ENCODE measurements at regions not wholly inside any gene's neighbourhood (a gene's known extent, or its start where the extent isn't known, plus 50 kb on each side); places are given as distances from the start of the nearest gene placed in this dataset.

DNA sequence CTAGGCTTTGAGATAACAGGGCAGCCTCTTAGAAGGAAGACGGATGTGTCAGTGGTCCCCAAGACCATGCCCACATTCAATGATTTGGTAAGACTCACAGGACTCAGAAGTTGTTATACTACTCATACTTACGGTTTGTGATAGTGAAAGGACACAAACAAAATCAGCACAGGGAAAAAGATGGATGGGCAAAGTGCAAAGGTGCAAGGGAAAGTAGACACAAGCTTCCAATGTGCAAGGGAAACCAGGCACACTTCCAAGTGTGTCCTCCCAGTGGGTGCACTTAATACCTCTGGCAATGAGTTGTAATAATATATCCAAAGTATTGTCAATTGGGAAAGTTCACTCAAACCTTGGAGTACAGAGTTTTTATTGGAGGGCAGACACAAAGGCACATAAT, 53.8 kb upstream of the VCX start:
- DNase-seq (ENCODE audit: low spot score): no peak

DNA sequence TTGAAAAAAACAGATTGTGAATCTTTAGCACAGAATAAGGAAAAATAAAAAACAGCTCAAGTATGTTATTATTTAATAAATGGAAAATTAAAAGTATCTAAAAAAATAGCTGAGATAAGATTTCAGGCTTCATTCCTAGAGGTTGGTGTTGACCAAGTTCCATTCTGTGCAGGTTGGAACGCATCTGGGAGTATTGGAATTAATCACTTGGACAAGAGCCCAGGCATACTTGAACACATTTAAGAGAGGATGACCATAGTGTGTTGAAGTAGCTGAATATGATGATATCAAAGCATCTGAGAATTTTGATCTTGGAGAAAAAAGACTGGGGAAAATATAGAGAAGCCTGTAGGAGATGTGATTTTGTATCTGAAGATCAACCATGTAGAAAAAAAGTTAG, 54.6 kb upstream of the VCX start:
- DNase-seq (ENCODE audit: low spot score): no peak

DNA sequence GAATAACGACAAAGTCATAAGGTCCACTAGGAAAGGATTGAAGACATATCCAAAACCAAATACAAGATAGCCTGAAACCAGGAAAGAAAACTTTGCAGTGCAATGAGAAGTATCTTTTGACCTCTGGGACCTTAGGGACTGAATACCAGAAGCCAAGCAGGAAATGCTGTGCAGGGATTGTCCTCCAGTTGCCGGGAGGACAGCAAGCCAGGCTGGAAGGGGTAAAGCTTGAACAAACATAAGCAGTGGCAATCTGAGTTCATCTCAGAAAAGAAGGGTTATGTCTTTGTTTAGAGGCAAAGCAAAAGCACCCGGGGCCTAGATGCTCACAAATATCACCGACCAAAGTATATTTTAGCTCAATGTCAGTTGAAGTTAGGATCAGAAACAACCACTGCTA, 55.3 kb upstream of the VCX start:
- DNase-seq (ENCODE audit: low spot score): no peak

DNA sequence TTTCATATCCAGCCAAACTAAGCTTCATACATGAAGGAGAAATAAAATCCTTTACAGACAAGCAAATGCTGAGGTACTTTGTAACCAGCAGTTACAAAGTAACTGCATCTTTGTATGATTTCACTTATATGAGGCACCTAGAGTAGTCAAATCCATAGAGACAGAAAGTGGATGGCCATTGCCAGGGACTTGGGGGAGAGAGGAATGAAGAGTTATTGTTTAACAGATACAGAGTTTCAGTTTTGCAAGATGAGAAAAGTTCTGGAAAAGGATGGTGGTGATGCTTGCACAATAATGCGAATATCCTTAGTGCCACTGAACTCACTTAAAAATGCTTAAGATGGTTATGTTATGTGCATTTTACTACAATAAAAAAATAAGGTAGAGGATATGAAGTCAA, 58.4 kb upstream of the VCX start:
- DNase-seq (ENCODE audit: low spot score): no peak

DNA sequence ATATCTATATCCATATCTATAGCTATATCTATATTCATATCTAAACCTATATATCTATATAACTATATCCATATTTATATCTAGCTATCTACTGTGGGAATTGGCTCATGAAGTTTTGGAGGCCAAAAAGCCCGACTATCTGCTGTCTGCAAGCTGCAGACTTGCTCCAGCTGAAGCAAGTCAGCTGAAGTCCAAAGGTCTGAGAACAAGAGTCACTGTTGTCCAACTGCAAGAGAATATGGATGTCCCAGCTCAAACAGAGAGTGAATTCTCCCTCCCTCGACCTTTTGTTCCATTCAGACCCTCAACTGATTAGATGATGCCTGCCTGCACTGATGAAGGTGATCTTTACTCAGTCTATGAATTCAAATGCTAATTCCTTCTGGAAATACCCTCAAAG, 63.3 kb upstream of the VCX start:
- no peak for DNase-seq (ENCODE audit: low spot score)

DNA sequence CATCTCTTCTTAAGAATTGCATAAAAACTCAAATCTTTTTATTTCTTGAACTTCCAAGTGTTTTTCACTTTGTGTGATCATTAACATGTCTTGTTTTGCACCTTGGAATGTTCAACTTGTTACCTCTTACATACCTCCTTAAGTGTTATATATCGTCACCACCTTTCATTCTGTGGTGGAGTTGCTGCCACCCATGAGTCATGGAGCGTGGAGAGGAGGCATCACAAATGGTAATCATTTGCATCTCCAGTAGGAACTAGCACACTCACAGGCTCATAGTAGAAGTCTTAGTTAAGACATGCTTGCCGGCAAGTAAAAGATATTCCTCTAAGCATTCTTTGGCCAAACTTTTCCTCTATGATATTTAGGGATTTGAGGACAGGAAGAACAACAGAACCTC, 67.0 kb upstream of the VCX start:
- DNase-seq (ENCODE audit: low spot score): no peak

DNA sequence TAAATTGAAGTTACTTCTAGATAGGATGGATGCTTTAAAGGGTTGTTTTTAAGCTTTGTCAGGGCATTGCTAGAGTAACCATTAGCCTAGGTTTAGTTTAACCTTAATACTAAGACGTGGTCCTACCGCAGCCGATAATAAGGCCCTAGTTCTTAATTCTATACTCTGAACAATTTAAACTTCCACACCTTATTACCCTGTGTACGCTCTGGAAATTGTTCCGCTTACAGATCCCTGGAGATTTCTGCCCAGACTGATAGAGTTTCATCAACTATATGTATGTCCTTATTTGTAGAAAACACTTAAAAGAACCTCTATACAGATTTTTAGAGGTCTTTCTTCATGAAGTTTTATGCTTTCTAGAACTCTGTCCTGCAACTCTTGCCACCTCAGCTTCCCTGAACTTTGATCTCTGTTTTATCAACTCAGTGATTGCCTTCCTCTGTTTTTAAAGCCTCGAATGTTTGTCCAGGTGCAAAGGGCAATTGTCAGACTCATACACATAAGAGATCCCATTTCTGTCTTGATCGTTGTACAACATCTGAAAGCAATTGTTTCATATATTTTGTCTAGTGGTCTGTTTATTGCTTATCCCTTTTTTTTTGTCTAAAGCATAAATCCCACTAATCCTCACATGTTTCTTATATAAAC, 71.1 kb upstream of the VCX start:
- no peak for DNase-seq (ENCODE audit: low spot score)

DNA sequence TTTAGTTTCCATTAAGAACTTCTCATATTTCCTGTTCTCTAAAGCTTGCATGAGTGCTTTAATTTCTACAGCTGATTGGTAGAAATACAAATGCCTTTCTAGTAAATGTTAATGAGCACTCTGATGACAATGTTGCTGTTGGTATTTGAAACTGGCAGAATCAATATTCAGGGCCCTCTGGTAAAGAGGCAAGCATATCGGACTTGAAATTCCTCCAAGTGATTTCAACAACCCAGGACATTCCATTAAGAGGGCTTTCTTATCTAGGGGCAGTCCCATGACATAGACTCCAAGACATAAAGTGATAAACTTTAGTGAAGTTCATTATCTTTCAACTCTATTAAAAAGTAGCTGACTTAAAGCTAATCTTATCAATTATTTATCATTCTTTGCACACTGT, 83.1 kb upstream of the VCX start:
- no peak for DNase-seq (ENCODE audit: low spot score)

DNA sequence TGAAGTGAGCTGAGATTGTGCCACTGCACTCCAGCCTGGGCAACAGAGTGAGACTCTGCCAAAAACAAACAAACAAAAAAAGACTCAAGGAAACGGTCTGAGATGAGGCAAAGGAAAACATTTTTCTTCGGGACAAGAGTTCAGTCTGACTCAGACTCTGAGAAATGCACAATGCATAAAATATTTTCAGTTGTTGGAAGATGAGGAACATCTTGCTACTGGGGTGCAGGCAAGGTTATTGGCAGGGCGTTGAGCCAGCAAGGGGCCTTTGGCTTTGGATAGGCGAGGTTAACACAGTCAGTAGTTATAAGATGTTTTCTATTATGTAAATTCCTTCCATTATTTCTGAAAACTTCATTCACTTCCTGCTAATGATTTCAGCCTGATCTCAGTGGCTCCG, 96.1 kb upstream of the VCX start:
- DNase-seq (ENCODE audit: low spot score): no peak

DNA sequence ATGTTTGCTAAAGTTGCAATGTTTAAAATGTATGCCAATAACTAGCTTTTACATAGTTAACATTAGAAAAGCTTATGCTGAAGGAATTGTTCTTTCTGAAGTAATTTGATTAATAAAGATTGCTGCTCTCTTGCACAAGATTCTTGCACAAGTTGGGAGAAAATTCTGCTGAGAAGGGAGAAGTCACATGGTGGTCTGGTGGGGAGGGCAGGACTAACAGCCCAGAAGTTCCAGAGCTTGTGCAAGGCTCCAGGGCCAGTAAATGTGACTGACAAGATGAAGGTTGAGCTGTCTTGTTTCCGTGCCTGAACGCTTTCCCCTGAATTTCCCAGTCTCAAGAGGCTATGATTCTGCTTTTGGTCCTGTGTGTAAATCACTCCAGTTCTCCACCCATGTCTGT, 112.9 kb upstream of the VCX start:
- no peak for DNase-seq (ENCODE audit: low spot score)

DNA sequence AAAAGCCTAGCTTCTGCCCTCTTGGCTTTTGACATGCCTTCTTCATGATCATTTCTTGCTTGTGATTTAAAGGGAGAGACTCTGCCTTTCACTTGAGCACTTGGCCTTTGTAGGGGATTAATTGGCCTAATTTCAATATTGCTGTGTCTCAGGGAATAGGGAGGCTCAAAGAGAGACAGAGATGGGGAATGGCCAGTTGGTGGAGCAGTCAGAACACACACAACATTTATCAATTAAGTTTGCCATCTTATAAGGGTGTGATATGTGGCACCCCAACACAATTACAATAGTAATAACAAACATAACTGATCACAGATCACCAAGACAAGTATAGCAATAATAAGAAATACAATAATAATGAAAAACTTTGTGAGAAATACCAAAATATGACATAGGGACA, 122.5 kb upstream of the VCX start:
- no peak for DNase-seq (ENCODE audit: low spot score)

DNA sequence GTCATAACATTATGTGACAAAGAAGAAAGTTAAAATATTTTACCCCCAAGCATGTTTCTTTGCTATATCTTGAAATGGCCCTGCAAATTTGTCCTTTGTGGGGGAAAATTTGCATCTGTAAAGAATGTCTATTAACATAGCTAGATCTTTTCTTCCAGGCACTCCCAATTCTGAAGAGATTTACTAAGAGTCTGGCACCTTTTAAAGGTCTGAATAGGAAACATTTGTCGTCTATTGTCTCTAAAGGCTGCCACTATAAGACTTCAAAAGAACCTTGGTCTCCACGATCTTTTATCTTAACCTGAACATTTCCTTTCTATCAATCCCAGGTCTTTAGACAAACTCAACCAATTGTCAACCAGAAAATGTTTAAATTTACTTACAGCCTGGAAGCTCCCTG, 128.6 kb upstream of the VCX start:
- DNase-seq (ENCODE audit: low spot score): no peak

DNA sequence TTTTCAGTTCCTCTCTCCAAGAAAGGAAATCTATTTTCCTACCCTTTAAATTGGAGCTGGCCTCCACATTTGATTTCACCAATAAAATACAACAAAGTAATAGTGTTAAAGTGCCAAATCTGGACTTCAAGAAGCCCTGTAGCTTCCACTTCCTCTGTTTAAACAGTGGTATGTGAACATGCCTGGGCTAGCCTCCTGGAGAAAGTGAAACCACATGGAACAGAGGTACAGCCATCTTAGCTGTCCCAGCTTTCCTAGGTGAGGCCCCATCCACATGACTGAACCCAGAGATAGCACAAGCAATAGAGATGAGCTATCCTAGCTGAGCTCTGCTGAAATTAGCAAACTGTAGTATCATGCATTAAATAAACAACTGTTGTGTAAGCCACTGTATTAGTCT, 131.8 kb upstream of the VCX start:
- DNase-seq (ENCODE audit: low spot score): no peak

DNA sequence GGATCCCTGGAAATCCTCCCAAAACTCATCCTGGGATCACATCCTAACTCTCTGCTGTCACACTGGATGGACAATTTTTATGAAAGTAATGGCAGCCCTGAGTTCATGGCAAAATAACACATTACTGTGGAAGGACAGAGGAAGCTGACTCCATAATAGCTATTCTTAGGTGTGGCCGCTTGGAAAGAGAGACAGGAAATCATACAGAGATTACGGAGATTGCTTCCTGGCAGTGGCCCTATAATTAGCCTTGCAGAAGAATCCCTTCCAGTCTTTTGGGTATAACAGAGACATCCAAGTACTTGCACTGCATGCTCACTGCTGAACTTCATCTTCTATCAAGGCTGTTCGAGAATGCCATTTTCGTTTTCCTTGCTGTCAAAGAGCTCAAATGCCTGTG, 133.1 kb upstream of the VCX start:
- no peak for DNase-seq (ENCODE audit: low spot score)

DNA sequence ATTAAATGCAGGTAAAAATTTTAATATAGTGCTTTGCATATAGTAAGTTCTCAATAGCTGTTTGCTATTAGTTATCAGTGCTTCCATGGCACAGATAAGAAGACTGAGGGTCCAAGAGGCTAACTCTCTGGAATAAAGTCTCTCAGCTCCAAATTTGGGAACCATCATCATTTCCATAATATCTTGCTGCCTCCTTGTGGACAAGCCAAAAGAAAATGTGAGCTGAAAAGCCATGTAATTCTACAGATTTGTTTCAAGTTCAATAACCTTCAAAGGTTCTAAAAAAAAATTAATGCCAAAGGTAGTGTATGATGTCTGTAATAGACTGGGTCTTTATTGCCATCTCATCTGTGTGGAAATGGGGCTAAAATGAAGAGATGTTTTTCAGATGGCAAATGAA, 136.9 kb upstream of the VCX start:
- peak; percentile 7 for DNase-seq (ENCODE audit: low spot score)

DNA sequence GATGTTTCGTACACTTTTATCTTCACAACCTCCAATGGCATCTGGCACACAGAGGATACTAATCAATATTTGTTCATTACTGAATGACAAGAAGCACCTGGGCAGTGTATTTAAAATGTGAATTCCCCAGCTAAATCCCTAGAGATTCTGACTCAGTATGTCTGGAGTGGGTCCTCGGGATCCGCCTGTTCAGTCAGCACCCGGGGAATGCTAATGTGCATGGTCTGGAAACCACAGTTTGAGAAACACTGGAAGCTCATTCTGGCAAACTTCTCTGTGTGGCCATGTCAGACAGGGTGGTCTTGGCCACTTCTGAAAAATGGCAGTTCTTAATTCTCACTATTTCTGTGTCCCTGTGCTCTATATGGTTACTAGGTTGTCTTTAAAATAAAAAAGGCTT, 138.8 kb upstream of the VCX start:
- no peak for DNase-seq (ENCODE audit: low spot score)

DNA sequence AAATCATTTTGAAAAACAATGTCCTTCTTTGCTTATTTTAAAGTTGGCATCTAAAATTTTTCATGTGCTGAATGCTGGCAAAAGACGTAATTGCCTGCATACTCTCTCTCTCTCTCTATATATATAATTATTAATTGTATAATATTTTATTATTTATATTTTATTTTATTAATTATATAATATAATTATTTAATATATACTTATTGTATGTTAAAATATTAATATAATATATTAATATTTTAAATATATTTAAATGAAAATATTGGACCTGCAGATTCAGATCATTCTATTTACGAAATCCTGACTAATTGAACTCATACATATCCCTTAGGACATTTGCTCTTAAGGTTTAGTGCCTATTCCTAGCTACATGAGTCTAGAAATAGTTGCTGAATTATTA, 144.7 kb upstream of the VCX start:
- no peak for DNase-seq (ENCODE audit: low spot score)

DNA sequence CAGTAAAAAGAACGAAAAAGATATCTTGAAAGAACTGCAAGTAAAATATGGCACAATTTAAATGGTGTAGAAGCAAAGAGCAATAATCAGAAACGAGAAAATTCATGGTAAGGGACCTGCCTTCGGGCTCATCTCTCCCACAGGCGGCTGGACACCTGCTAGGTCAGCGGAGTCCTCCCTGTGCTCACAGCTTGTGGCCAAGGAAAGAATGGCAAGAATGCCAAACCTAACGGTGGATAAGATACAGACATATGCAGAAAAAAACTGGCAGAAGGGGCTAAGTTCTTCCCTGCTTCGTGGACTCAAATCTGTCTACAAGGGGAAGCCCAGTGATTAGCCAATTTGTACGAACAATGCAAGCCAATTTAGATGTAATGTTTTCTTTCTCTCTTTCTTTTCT, 152.1 kb upstream of the VCX start:
- no peak for DNase-seq (ENCODE audit: low spot score)

DNA sequence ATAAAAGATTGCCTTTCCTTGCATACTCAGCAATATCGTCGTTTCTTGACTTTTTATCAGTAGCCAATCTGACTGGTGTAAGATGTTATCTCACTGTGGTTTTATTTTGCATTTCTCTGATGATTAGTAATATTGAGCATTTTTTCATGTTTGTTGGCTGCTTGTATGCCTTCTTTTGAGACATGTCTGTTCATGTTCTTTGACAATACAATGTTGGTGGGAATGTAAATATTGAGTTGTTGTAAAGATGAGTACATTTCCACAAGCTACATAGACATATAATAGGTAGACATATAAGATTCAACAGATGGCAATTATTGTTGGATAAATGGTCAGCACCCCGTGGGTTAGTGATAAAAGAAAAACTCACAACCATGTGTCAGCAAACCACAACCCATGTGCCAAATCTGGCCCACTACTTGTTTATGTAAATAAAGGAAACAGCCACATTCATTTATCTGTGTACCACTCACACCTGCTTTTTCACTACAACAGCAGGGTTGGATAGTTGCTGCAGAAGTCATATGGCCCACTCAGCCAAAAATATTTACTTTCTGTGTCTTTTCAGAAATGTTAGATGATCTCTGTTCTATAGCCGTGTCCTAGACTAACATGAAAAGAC, 153.1 kb upstream of the VCX start:
- no peak for DNase-seq (ENCODE audit: low spot score)

DNA sequence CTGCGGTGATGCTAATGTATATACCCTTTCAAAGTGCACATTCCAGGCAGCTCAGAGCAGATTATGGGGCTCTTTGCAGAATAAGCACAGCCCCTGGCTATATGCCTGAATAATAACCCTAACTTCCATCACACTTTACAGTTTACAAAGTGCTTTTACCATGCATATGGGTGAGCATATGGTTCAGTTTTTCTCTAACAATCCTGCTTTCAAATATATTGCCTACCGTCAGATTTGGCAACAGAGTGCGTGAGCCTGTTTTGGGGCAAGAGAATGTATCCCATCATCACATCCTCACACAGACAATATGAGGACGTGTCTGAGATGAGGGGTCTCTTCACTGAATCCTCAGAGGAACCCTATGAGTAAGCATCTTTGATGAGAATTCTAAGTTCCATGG, 162.8 kb upstream of the VCX start:
- DNase-seq (ENCODE audit: low spot score): no peak

DNA sequence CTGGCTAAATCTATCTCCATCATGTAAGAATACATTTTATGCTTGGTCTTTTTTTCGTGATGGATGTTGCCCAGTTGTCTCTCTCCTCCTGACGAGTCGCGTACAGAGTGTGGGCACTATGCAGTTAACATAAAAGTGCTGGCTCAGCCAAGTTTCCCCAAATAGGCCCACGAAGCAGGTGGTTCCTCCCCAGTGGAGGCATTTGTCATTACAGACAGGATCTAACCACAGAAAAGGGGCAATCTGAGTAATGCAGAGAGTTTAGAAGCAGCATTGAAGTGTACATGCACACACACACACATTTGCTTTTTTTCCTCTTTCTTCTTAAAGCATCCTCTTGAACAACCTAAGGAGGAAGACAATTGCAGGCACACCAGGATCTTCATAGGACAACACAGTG, 188.7 kb upstream of the VCX start:
- DNase-seq (ENCODE audit: low spot score): no peak

DNA sequence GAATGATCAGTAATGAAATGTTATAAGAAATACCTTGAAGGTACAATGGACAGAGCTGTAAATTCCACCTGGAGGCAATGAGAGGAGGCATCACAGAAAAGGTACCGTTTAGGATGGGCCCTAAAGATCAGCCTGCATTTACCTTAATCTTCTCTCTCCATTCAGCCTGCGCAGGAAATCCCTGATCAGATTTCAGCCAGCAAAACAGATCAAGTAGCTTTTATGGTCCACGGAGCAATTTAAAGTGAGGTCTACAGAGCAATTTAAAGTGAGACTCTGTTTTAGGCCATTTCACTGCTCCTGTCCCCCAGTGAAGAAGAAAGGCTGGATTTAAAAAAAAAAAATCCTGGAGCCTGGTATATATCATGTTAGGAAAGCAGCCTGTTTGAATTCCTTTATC, 195.1 kb upstream of the VCX start:
- no peak for DNase-seq (ENCODE audit: low spot score)

DNA sequence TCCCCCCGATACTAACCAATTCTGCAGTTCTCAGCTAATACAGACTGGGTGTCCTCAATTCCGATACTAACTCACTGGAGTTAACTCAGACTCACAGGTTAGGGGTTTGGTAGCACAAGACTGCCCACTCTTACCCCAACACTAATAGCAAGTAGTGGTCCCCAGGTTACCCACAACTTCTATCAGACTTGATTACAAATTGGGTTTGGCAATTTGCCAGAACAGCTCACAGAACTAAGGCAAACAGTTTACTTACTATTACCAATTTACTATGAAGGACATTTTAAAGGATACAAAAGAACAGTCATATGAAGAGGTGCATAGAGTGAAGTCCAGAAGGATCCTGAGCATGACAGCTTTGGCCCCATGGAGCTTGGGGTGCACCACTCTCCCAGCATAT, 201.8 kb upstream of the VCX start:
- no peak for DNase-seq (ENCODE audit: low spot score)

DNA sequence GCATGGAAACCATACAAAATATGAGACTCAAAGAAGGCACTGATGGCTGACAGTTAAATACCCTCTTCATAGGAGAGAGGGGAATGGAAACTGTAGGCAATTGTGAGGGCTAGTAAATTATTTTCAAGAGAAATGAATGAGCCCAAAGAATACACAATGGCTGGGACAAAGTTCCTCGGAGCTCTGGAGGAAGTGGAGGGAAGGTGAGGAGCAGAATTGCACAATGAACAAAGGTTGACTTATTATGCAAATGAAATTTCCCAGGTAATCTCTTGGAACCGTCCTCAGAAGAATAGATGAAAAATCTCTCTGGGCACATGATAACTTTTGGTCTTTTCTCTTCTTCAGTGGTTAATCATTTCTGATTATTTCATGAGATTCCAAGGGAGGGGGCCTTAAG, 202.6 kb upstream of the VCX start:
- no peak for DNase-seq (ENCODE audit: low spot score)
